Tibial artery (tissue), 4 donors: ENCODE measurements at regions not wholly inside any gene's neighbourhood (a gene's known extent, or its start where the extent isn't known, plus 50 kb on each side); places are given as distances from the start of the nearest gene placed in this dataset.
"Not testable (repeated sequence)": the region's sequence is repeated elsewhere in the genome, so short reads cannot be mapped to it uniquely, and the experiment has no call there.

Experiments
- DNase-seq, 2 donors: peaks; one replicate each; pipeline ENCODE4 v3.0.0-alpha.2; 2019
- H3K27ac ChIP-seq, 2 donors: fragments of 200-600 bp; sonication (generic) in 1 of 2; 1 replicate in 1 of 2; 2 replicates in 1 of 2; pipeline ENCODE4 v1.5.1; 2018 to 2019; ENCODE audit warnings: mild to moderate bottlenecking in 1 of 2
- H3K27me3 ChIP-seq, 2 donors: fragments of 200-600 bp; sonication (generic) in 1 of 2; one replicate each; pipeline versions ENCODE4 v1.5.1 to v1.6.0; 2016 to 2019
- H3K36me3 ChIP-seq, 3 donors: fragments of 200-600 bp; sonication (generic) in 2 of 3; one replicate each; pipeline ENCODE4 v1.5.1; 2016 to 2019; ENCODE audit warnings: mild to moderate bottlenecking in 2 of 3
- H3K4me1 ChIP-seq, 4 donors: fragments of 200-600 bp; sonication (generic) in 2 of 4; 1 replicate in 3 of 4; 2 replicates in 1 of 4; pipeline ENCODE4 v1.5.1; 2016 to 2019
- H3K4me3 ChIP-seq, 2 donors: fragments of 200-600 bp; sonication (generic) in 1 of 2; 1 replicate in 1 of 2; 2 replicates in 1 of 2; pipeline ENCODE4 v1.5.1; 2018 to 2019; ENCODE audit warnings: mild to moderate bottlenecking in 2 of 2
- H3K9me3 ChIP-seq, 3 donors: fragments of 200-600 bp; sonication (generic) in 1 of 3; one replicate each; pipeline ENCODE4 v1.5.1; 2016 to 2019
- CTCF ChIP-seq, 2 experiments: fragments of 200-600 bp in 1 of 2; fragments of 450-650 bp in 1 of 2; IDR thresholded peaks; one replicate each; pipeline ENCODE4 v1.5.1; 2017 to 2019; ENCODE audit warnings: antibody characterized with exemption in 2 of 2, mild to moderate bottlenecking in 1 of 2, moderate library complexity in 1 of 2
- intact Hi-C: fragments of 100-400 bp; cut with DNase I; formaldehyde crosslinking; loops from one replicate; pipeline ENCODE4 v1.15.0; 2023; ENCODE audit warnings: low total_unique reads

GRCh38 chr3:48070030-48070429, 53.8 kb upstream of the MAP4 start:
- H3K27me3 ChIP-seq, result no peaks in the 10 kb centered on the region
- H3K9me3 ChIP-seq, result no peaks in the 10 kb centered on the region
- intact Hi-C loops, result no loop called here
- H3K4me3 ChIP-seq, result no peak overlapping the region
- TF ChIP-seq CTCF (IDR thresholded peaks at IDR 0.05), result no peak
- peaks cover 0 to 85% (median 35%) of the 10 kb centered on the region in 4 donors for H3K4me1 ChIP-seq
- no peak for DNase-seq
- no peak overlapping the region for H3K27ac ChIP-seq
- no peaks in the 10 kb centered on the region for H3K36me3 ChIP-seq

DNA sequence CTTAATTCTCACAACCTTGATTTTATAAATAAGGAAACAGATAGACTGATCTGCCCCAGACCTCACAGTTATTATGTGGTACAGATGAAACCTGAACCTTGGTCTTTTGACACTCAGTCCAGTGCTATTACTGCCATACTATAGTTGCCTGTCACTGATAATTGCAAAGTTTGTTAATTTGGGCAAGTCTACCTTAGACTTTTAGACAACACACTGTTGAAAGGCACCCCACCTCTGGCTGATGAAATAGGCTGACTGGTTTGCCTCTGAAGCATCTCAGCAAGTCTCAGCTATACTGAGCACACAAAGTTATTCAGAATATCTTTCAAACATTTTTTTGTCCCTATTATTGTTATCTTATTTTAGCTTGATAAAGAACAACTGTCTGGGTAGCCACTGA, 53.1 kb upstream of the MAP4 start:
- no peak for DNase-seq
- no peak overlapping the region for H3K27ac ChIP-seq

GRCh38 chr3:48068886-48069285, 52.7 kb upstream of the MAP4 start:
- H3K36me3 ChIP-seq, result no peaks in the 10 kb centered on the region
- no peak overlapping the region for H3K4me3 ChIP-seq
- no peak for TF ChIP-seq CTCF (IDR thresholded peaks at IDR 0.05)
- H3K27ac ChIP-seq, result no peak overlapping the region
- intact Hi-C loops, result no loop called here
- H3K9me3 ChIP-seq, result no peaks in the 10 kb centered on the region
- H3K27me3 ChIP-seq, result no peaks in the 10 kb centered on the region
- H3K4me1 ChIP-seq, result peaks cover 0 to 94% (median 39%) of the 10 kb centered on the region in 4 donors
- no peak for DNase-seq

More for the DNA sequence above, 53.1 kb upstream of the MAP4 start:
- TF ChIP-seq CTCF (IDR thresholded peaks at IDR 0.05), result no peak
- Histone ChIP-seq H3K4me1 (peaks cover 0 to 90% (median 37%) of the 10 kb centered on the region in 4 donors), H3K36me3 (no peaks in the 10 kb centered on the region), H3K27me3 (no peaks in the 10 kb centered on the region), H3K9me3 (no peaks in the 10 kb centered on the region), H3K4me3 (no peak overlapping the region)
- intact Hi-C loops, result no loop called here

DNA sequence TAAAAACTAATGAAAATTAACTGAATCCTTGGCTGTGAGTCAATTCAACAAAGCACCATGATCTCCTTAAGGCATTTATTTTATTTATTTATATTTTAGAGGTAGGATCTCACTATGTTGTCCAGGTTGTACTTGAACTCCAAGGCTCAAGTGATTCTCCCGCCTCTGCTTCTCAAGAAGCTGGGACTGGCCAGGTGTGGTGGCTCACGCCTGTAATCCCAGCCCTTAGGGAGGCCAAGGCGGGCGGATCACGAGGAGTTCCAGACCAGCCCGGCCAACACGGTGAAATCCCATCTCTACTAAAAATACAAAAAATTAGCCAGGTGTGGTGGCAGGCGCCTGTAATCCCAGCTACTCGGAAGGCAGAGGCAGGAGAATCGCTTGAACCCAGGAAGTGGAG, 52.1 kb upstream of the MAP4 start:
- H3K4me1 ChIP-seq, result peaks cover 0 to 96% (median 39%) of the 10 kb centered on the region in 4 donors
- H3K27ac ChIP-seq, intact Hi-C loops, H3K36me3 ChIP-seq, H3K27me3 ChIP-seq, DNase-seq, H3K4me3 ChIP-seq, H3K9me3 ChIP-seq: not testable (repeated sequence)

- intact Hi-C loops, result no loop called here
- Histone ChIP-seq H3K27ac (no peak overlapping the region), H3K4me1 (peaks cover 0 to 88% (median 33%) of the 10 kb centered on the region in 4 donors), H3K36me3 (no peaks in the 10 kb centered on the region), H3K4me3 (no peak overlapping the region), H3K9me3 (no peaks in the 10 kb centered on the region), H3K27me3 (no peaks in the 10 kb centered on the region)
- DNase-seq, result no peak
- no peak for TF ChIP-seq CTCF (IDR thresholded peaks at IDR 0.05)
These were observed 51.1 kb upstream of the MAP4 start for GRCh38 chr3:48067271-48067670.
